Panc1 (cell line): ENCODE measurements at regions not wholly inside any gene's neighbourhood (a gene's known extent, or its start where the extent isn't known, plus 50 kb on each side); places are given as distances from the start of the nearest gene placed in this dataset.
A peak's percentile ranks its signal among the peaks of the same experiment; 100 is the strongest.

Experiments used
- ATAC-seq: fragments of 200-7000 bp; cut with Tn5 transposase; 2 replicates; pipeline ENCODE4 v1.9.1; 2020; ENCODE audit warnings: mild to moderate bottlenecking, moderate library complexity
- BruUV-seq: library from RNA; stranded (reverse); fragments of 400-500 nt; replicated peaks from 2 replicates; lab custom pipeline; 2021; lab: Mats Ljungman, UMichigan
- CTCF ChIA-PET: fragments of 300-600 bp; sonication (Branson Sonifier 250); formaldehyde crosslinking; loops from one replicate; lab custom pipeline; 2022; ENCODE audit warnings: antibody characterized with exemption; lab: Charles Lee
- POLR2A ChIA-PET: fragments of 300-600 bp; sonication (Branson Sonifier 250); formaldehyde crosslinking; loops from one replicate; lab custom pipeline; 2022; ENCODE audit warnings: antibody characterized with exemption; lab: Charles Lee
- DNase-seq: peaks from one replicate; pipeline ENCODE4 v3.0.0-alpha.2; 2010; ENCODE audit warnings: low read depth, low spot score
- H3K27ac ChIP-seq: 2 replicates; pipeline ENCODE4 v1.5.1; 2011; ENCODE audit warnings: mild to moderate bottlenecking, low read length, inconsistent platforms
- H3K27me3 ChIP-seq: fragments of 200-500 bp; sonication (Bioruptor generic); 2 replicates; pipeline ENCODE4 v1.6.0; 2014; ENCODE audit warnings: low read length, inconsistent platforms; ENCODE audit not compliant: control insufficient read depth, insufficient read depth
- H3K36me3 ChIP-seq: fragments of 200-500 bp; sonication (Bioruptor generic); 2 replicates; pipeline ENCODE4 v1.5.1; 2014; ENCODE audit warnings: inconsistent platforms, mild to moderate bottlenecking, low read length, moderate library complexity; ENCODE audit not compliant: control insufficient read depth, insufficient read depth
- H3K4me1 ChIP-seq: 2 replicates; pipeline ENCODE4 v1.5.1; 2011; ENCODE audit warnings: inconsistent platforms, mild to moderate bottlenecking, low read length, moderate library complexity; ENCODE audit not compliant: control insufficient read depth, insufficient read depth
- H3K4me3 ChIP-seq, 2 experiments: 2 replicates each; pipeline ENCODE4 v1.5.1; 2011 to 2012; ENCODE audit warnings: low read depth in 2 of 2, low read length in 2 of 2, mild to moderate bottlenecking in 2 of 2, inconsistent platforms in 1 of 2, moderate library complexity in 1 of 2
- H3K9me3 ChIP-seq: fragments of 200-500 bp; sonication (Bioruptor generic); 2 replicates; pipeline ENCODE4 v1.5.1; 2014; ENCODE audit warnings: low read depth, mild to moderate bottlenecking, inconsistent platforms, low read length, moderate library complexity; ENCODE audit not compliant: control insufficient read depth, insufficient read depth
- CTCF ChIP-seq: fragments of 450-650 bp; IDR thresholded peaks from 2 replicates; pipeline ENCODE4 v1.5.1; 2017; ENCODE audit warnings: mild to moderate bottlenecking
- POLR2AphosphoS5 ChIP-seq: IDR thresholded peaks from 2 replicates; pipeline ENCODE4 v1.6.1; 2012; ENCODE audit warnings: mild to moderate bottlenecking, low read depth, low read length, moderate library complexity
- REST ChIP-seq, 2 experiments: IDR thresholded peaks; 2 replicates each; pipeline ENCODE4 v1.6.1; 2011 to 2012; ENCODE audit warnings: low read depth in 2 of 2, control low read depth in 1 of 2, low read length in 1 of 2, mild to moderate bottlenecking in 1 of 2, moderate library complexity in 1 of 2; ENCODE audit not compliant: insufficient read depth in 1 of 2
- SIN3A ChIP-seq: IDR thresholded peaks from 2 replicates; pipeline ENCODE4 v1.6.1; 2012; ENCODE audit warnings: low read depth, mild to moderate bottlenecking, low read length, moderate library complexity, borderline replicate concordance; ENCODE audit not compliant: insufficient read depth
- TCF7L2 ChIP-seq: IDR thresholded peaks from 2 replicates; pipeline ENCODE4 v1.6.1; 2011; ENCODE audit warnings: mild to moderate bottlenecking, low read depth, low read length, inconsistent platforms
- in situ Hi-C: cut with HindIII; loops from 2 replicates; pipeline ENCODE4 v1.10.0; 2016; ENCODE audit warnings: low sequenced_read_pairs, low pct_unique_long_range_greater_than_20kb
- intact Hi-C: fragments of 100-400 bp; cut with micrococcal nuclease; formaldehyde crosslinking; loops from one replicate; pipeline ENCODE4 v1.10.0; 2022; ENCODE audit not compliant: unreplicated experiment

DNA sequence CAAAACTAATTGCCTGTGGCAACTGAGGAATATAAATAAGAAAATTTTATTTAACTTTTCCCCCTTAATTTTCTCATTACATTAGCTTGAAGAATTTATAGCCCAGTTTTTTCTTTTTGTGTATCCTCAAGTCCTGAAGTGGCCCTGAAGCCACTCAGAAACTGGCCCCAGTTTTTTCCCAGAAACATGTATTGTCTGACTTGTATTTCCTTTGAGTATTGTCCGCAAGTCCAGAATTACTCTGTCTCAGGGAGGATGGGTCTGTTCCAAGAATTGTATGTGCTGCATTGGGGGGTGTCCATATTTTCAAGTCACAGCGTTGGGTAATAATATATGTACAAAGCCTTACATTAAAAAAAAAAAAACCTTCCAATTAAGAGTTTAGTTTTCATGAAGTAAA, 149.7 kb upstream of the IL12A start:
- H3K9me3 ChIP-seq: no peaks in the 10 kb centered on the region
- no peaks in the 10 kb centered on the region; the same call in 1 of the 2 replicates for H3K4me1 ChIP-seq
- no peak for TF ChIP-seq SIN3A
- no peak for TF ChIP-seq TCF7L2
- TF ChIP-seq POLR2AphosphoS5: no peak
- no peak for TF ChIP-seq REST (IDR thresholded peaks at IDR 0.05; ENCODE audit: insufficient read depth in 1 of 2, low read depth in 2 of 2, low read length in 1 of 2)
- no peak for TF ChIP-seq CTCF
- no peak overlapping the region for H3K27ac ChIP-seq
- no peaks in the 10 kb centered on the region for H3K27me3 ChIP-seq
- CTCF ChIA-PET: interaction anchor here (0.6 kb wide), 2 partner anchors 41 to 149 kb away, joined by 3 read pairs; partner anchors contain the start of gene IL12A
- no TSS peak for BruUV-seq
- ATAC-seq: no peak
- no peak overlapping the region for H3K4me3 ChIP-seq
- POLR2A ChIA-PET: interaction anchor here (0.6 to 0.7 kb wide), 4 partner anchors 10 to 269 kb away, joined by 3 to 9 read pairs (median 4); no protein-coding TSS in a partner anchor
- no peaks in the 10 kb centered on the region for H3K36me3 ChIP-seq
- intact Hi-C loops (no loop called here), in situ Hi-C loops (no loop called here)
- no peak for DNase-seq

DNA sequence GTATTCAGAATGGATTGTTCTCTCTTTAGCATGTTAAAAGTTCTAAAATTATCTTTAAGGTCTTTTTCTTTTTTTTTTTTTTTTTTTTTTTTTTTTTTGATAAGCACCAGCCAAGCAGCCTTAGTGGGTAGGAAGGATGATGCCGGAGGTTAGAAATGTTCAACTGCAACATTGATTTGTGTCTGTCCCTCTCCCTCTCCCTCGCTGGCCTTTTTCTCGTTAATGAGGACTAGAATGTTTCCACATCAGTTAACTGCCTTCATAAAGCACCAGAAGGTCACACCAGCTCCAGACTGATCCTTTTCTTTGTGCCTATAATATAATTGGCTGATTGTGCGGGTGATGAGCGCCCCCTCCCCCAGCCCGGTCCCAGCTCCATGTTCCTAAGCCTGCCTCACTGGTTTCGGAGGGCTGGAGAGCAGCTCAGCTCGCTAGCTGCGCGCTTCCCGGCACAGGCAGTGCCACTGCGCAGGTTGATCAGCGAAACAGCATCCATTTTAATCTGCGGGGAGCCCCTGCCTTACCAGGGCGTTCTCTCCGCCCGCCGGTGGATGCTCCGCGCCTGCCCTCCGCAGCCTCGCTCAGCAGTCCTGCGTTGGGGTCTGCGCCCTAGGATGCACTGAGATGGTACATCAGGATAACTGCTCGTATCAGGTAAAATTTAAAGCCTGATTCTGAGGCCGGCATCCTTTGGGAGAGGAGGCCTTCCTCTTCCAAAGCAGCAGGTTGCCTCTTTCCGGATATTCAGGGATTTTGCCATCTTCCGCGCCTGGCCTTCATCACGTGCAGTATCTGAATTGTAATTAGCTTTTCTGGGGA, 148.9 kb upstream of the IL12A start, which contains the start of gene SCHIP1:
SCHIP1 (plus strand) TSS at position 301 of the 819 bp plus-strand sequence.
- BruUV-seq: no TSS peak
- CTCF ChIA-PET: interaction anchor here (0.6 kb wide), 1 partner anchor 149 kb away, joined by 3 read pairs; the partner anchor contains the start of gene IL12A
- intact Hi-C loops: no loop called here
- POLR2A ChIA-PET: interaction anchor here (0.6 to 0.7 kb wide), 2 partner anchors 12 to 269 kb away, joined by 3 to 9 read pairs; no protein-coding TSS in a partner anchor
- H3K9me3 ChIP-seq: no peaks in the 10 kb centered on the region
- in situ Hi-C loops: no loop called here
- H3K27me3 ChIP-seq: no peaks in the 10 kb centered on the region
- ATAC-seq (0 out of 2 replicates have a peak, but pooled peaks have one; percentile 34), DNase-seq (no peak)
- no peaks in the 10 kb centered on the region; the same call in 1 of the 2 replicates for H3K4me1 ChIP-seq
- H3K27ac ChIP-seq: no peak within 1 kb of the TSS
- H3K4me3 ChIP-seq: peak within 1 kb of the TSS in 1 of 2 experiments; percentile 16; a peak in 1 of 4 replicates
- H3K36me3 ChIP-seq: no peaks in the 10 kb centered on the region
- no peak for TF ChIP-seq TCF7L2
- TF ChIP-seq POLR2AphosphoS5: no peak
- no peak for TF ChIP-seq CTCF
- TF ChIP-seq SIN3A: no peak
- no peak for TF ChIP-seq REST (IDR thresholded peaks at IDR 0.05; ENCODE audit: insufficient read depth in 1 of 2, low read depth in 2 of 2, low read length in 1 of 2)
